Esophagus muscularis mucosa (tissue), 4 donors: ENCODE measurements at regions not wholly inside any gene's neighbourhood (a gene's known extent, or its start where the extent isn't known, plus 50 kb on each side); places are given as distances from the start of the nearest gene placed in this dataset.

Experiments
- DNase-seq: peaks from one replicate; pipeline ENCODE4 v3.0.0-alpha.2; 2017; ENCODE audit errors: extremely low spot score
- H3K27ac ChIP-seq, 4 donors: fragments of 200-600 bp; sonication (generic); replicated peaks in 1 of 4; 1 replicate in 3 of 4; 2 replicates in 1 of 4; pipeline ENCODE4 v1.5.1; 2016 to 2019; ENCODE audit warnings: mild to moderate bottlenecking in 1 of 4
- H3K27me3 ChIP-seq, 4 donors: fragments of 200-600 bp; sonication (generic); one replicate each; pipeline versions ENCODE4 v1.5.1 to v1.6.0; 2016 to 2019
- H3K36me3 ChIP-seq, 4 donors: fragments of 200-600 bp; sonication (generic); one replicate each; pipeline ENCODE4 v1.5.1; 2016 to 2019
- H3K4me1 ChIP-seq, 4 donors: fragments of 200-600 bp; sonication (generic); one replicate each; pipeline ENCODE4 v1.5.1; 2016 to 2019
- H3K4me3 ChIP-seq, 4 donors: fragments of 200-600 bp; sonication (generic); 1 replicate in 2 of 4; 2 replicates in 2 of 4; pipeline ENCODE4 v1.5.1; 2016 to 2019; ENCODE audit warnings: mild to moderate bottlenecking in 4 of 4, moderate library complexity in 1 of 4
- H3K9me3 ChIP-seq, 4 donors: fragments of 200-600 bp; sonication (generic); 1 replicate in 3 of 4; 2 replicates in 1 of 4; pipeline ENCODE4 v1.5.1; 2016 to 2019
- CTCF ChIP-seq, 3 experiments: fragments of 200-600 bp in 2 of 3; fragments of 450-650 bp in 1 of 3; sonication (generic) in 2 of 3; IDR thresholded peaks; one replicate each; pipeline ENCODE4 v1.5.1; 2017 to 2019; ENCODE audit warnings: antibody characterized with exemption in 3 of 3, mild to moderate bottlenecking in 2 of 3, moderate library complexity in 1 of 3
- EP300 ChIP-seq: sonication (generic); formaldehyde crosslinking; IDR thresholded peaks from one replicate; pipeline ENCODE4 v1.6.1; 2017; ENCODE audit warnings: antibody characterized with exemption
- POLR2A ChIP-seq: fragments of 450-650 bp; IDR thresholded peaks from one replicate; pipeline ENCODE4 v1.6.1; 2017; ENCODE audit warnings: antibody characterized with exemption, moderate library complexity, mild to moderate bottlenecking, low read depth
- POLR2AphosphoS5 ChIP-seq, 2 donors: sonication (generic); formaldehyde crosslinking; IDR thresholded peaks; one replicate each; pipeline ENCODE4 v1.6.1; 2017; ENCODE audit warnings: antibody characterized with exemption in 2 of 2
- WGBS: methylation state at CpG from one replicate; pipeline ENCODE4 v1.1.5; 2018; 5-methylcytosine and 5-hydroxymethylcytosine counted together
- intact Hi-C: fragments of 100-400 bp; cut with DNase I; formaldehyde crosslinking; loops from one replicate; pipeline ENCODE4 v1.15.1; 2023

GRCh38 chr18:77590943-77591515 lies 341.4 kb downstream of the GALR1 start:
- intact Hi-C loops = no loop called here
- H3K9me3 ChIP-seq = no peaks in the 10 kb centered on the region
- H3K27me3 ChIP-seq = no peaks in the 10 kb centered on the region
- no peak for DNase-seq
- H3K4me3 ChIP-seq = no peak overlapping the region
- TF ChIP-seq EP300 (no peak), POLR2A (no peak), POLR2AphosphoS5 (IDR thresholded peaks at IDR 0.05) (no peak), CTCF (IDR thresholded peaks at IDR 0.05) (no peak)
- no peak overlapping the region for H3K27ac ChIP-seq
- WGBS = 88% methylated on average over 6 of the region's 7 CpGs
- H3K4me1 ChIP-seq = no peaks in the 10 kb centered on the region
- no peaks in the 10 kb centered on the region for H3K36me3 ChIP-seq

- WGBS = 65% methylated on average over 7 of the region's 7 CpGs
These were observed 348.1 kb downstream of the GALR1 start for GRCh38 chr18:77597726-77598125.

GRCh38 chr18:77600674-77601073 lies 351.0 kb downstream of the GALR1 start:
- H3K36me3 ChIP-seq = no peaks in the 10 kb centered on the region
- no peak overlapping the region for H3K4me3 ChIP-seq
- H3K27me3 ChIP-seq = no peaks in the 10 kb centered on the region
- no peak for TF ChIP-seq POLR2AphosphoS5 (IDR thresholded peaks at IDR 0.05)
- TF ChIP-seq POLR2A = no peak
- TF ChIP-seq EP300 = no peak
- no peak for TF ChIP-seq CTCF (IDR thresholded peaks at IDR 0.05)
- 92% methylated on average over 2 of the region's 2 CpGs for WGBS
- no peak overlapping the region for H3K27ac ChIP-seq
- intact Hi-C loops = no loop called here
- DNase-seq = no peak
- peaks cover 0 to 24% (median 8%) of the 10 kb centered on the region in 4 donors for H3K4me1 ChIP-seq
- H3K9me3 ChIP-seq = no peaks in the 10 kb centered on the region

More at GRCh38 chr18:77597726-77598125, 348.1 kb downstream of the GALR1 start:
- no peak for TF ChIP-seq CTCF (IDR thresholded peaks at IDR 0.05)
- TF ChIP-seq POLR2AphosphoS5 (IDR thresholded peaks at IDR 0.05) = peak in 1 of 2 donors; percentile 22
- TF ChIP-seq POLR2A = no peak
- TF ChIP-seq EP300 = no peak
- H3K27ac ChIP-seq = no peak overlapping the region
- DNase-seq = no peak
- no peak overlapping the region for H3K4me3 ChIP-seq
- H3K4me1 ChIP-seq = peaks cover 0 to 24% (median 8%) of the 10 kb centered on the region in 4 donors
- H3K27me3 ChIP-seq = no peaks in the 10 kb centered on the region
- H3K9me3 ChIP-seq = no peaks in the 10 kb centered on the region
- intact Hi-C loops = no loop called here
- H3K36me3 ChIP-seq = no peaks in the 10 kb centered on the region

GRCh38 chr18:77601567-77601966 lies 351.9 kb downstream of the GALR1 start:
- DNase-seq = no peak
- 46% methylated on average over 2 of the region's 2 CpGs for WGBS
- intact Hi-C loops = no loop called here

More at GRCh38 chr18:77601567-77601966, 351.9 kb downstream of the GALR1 start:
- TF ChIP-seq POLR2AphosphoS5 (IDR thresholded peaks at IDR 0.05) (peak in 1 of 2 donors; percentile 32), CTCF (IDR thresholded peaks at IDR 0.05) (no peak), POLR2A (no peak)
- H3K27ac ChIP-seq = no peak overlapping the region
- no peaks in the 10 kb centered on the region for H3K36me3 ChIP-seq
- H3K27me3 ChIP-seq = no peaks in the 10 kb centered on the region
- peaks cover 0 to 24% (median 8%) of the 10 kb centered on the region in 4 donors for H3K4me1 ChIP-seq
- H3K4me3 ChIP-seq = no peak overlapping the region
- no peaks in the 10 kb centered on the region for H3K9me3 ChIP-seq
